ENCODE measurements at regions not wholly inside any gene's neighbourhood (a gene's known extent, or its start where the extent isn't known, plus 50 kb on each side); places are given as distances from the start of the nearest gene placed in this dataset.

- TF ChIP-seq, protein P1, sequence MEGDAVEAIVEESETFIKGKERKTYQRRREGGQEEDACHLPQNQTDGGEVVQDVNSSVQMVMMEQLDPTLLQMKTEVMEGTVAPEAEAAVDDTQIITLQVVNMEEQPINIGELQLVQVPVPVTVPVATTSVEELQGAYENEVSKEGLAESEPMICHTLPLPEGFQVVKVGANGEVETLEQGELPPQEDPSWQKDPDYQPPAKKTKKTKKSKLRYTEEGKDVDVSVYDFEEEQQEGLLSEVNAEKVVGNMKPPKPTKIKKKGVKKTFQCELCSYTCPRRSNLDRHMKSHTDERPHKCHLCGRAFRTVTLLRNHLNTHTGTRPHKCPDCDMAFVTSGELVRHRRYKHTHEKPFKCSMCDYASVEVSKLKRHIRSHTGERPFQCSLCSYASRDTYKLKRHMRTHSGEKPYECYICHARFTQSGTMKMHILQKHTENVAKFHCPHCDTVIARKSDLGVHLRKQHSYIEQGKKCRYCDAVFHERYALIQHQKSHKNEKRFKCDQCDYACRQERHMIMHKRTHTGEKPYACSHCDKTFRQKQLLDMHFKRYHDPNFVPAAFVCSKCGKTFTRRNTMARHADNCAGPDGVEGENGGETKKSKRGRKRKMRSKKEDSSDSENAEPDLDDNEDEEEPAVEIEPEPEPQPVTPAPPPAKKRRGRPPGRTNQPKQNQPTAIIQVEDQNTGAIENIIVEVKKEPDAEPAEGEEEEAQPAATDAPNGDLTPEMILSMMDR (IDR thresholded peaks at IDR 0.05), result no peak
- no peak for TF ChIP-seq POLR2A (IDR thresholded peaks at IDR 0.05)
Measured at GRCh38 chr6:145042559-145042958, 692.8 kb downstream of the EPM2A start.
